HUES6 (cell line): ENCODE measurements at regions not wholly inside any gene's neighbourhood (a gene's known extent, or its start where the extent isn't known, plus 50 kb on each side); places are given as distances from the start of the nearest gene placed in this dataset.

Experiments used
- H3K27ac ChIP-seq: 2 replicates; pipeline ENCODE4 v1.7.0; 2013; ENCODE audit warnings: low read depth, mild to moderate bottlenecking, low read length, inconsistent platforms
- H3K27me3 ChIP-seq: 2 replicates; pipeline ENCODE4 v1.6.1; 2013; ENCODE audit warnings: low read length; ENCODE audit not compliant: control insufficient read depth, insufficient read depth
- H3K36me3 ChIP-seq: 2 replicates; pipeline ENCODE4 v1.6.1; 2013; ENCODE audit warnings: low read length; ENCODE audit not compliant: control insufficient read depth, insufficient read depth
- H3K4me1 ChIP-seq: 2 replicates; pipeline ENCODE4 v1.6.1; 2013; ENCODE audit warnings: low read length; ENCODE audit not compliant: control insufficient read depth, insufficient read depth
- H3K4me3 ChIP-seq: 2 replicates; pipeline ENCODE4 v1.5.1; 2013; ENCODE audit warnings: low read depth, low read length
- H3K9ac ChIP-seq: one replicate; pipeline ENCODE4 v1.6.1; 2013; ENCODE audit warnings: mild to moderate bottlenecking, low read length
- H3K9me3 ChIP-seq: 2 replicates; pipeline ENCODE4 v1.6.1; 2013; ENCODE audit warnings: low read depth, low read length; ENCODE audit not compliant: control insufficient read depth, insufficient read depth

- Histone ChIP-seq H3K27ac (no peak overlapping the region), H3K4me3 (no peak overlapping the region), H3K36me3 (no peaks in the 10 kb centered on the region), H3K9me3 (no peaks in the 10 kb centered on the region), H3K4me1 (peaks cover 5% of the 10 kb centered on the region; the same call in 1 of the 2 replicates), H3K27me3 (no peaks in the 10 kb centered on the region), H3K9ac (no peak overlapping the region)
These were observed 666.5 kb upstream of the FANCL start for GRCh38 chr2:58907644-58908043.

GRCh38 chr2:58906081-58906645 is 665.0 kb upstream of the FANCL start:
- no peaks in the 10 kb centered on the region for H3K36me3 ChIP-seq
- H3K27ac ChIP-seq: no peak overlapping the region
- no peak overlapping the region for H3K9ac ChIP-seq
- H3K9me3 ChIP-seq: no peaks in the 10 kb centered on the region
- H3K27me3 ChIP-seq: no peaks in the 10 kb centered on the region
- no peaks in the 10 kb centered on the region for H3K4me1 ChIP-seq
- no peak overlapping the region for H3K4me3 ChIP-seq

GRCh38 chr2:58904095-58904494 is 663.0 kb upstream of the FANCL start:
- Histone ChIP-seq H3K27me3 (no peaks in the 10 kb centered on the region), H3K36me3 (no peaks in the 10 kb centered on the region)

GRCh38 chr2:58903427-58903826 is 662.3 kb upstream of the FANCL start:
- no peaks in the 10 kb centered on the region for H3K9me3 ChIP-seq
- H3K4me3 ChIP-seq: no peak overlapping the region
- H3K36me3 ChIP-seq: no peaks in the 10 kb centered on the region
- no peaks in the 10 kb centered on the region for H3K4me1 ChIP-seq
- H3K27me3 ChIP-seq: no peaks in the 10 kb centered on the region
- no peak overlapping the region for H3K9ac ChIP-seq
- H3K27ac ChIP-seq: no peak overlapping the region

More at GRCh38 chr2:58904095-58904494, 663.0 kb upstream of the FANCL start:
- Histone ChIP-seq H3K9ac (no peak overlapping the region), H3K27ac (no peak overlapping the region), H3K9me3 (no peaks in the 10 kb centered on the region), H3K4me3 (no peak overlapping the region), H3K4me1 (no peaks in the 10 kb centered on the region)

- Histone ChIP-seq H3K9me3 (no peaks in the 10 kb centered on the region), H3K27ac (no peak overlapping the region), H3K36me3 (no peaks in the 10 kb centered on the region), H3K27me3 (no peaks in the 10 kb centered on the region), H3K4me3 (no peak overlapping the region), H3K4me1 (no peaks in the 10 kb centered on the region), H3K9ac (no peak overlapping the region)
These were observed 659.3 kb upstream of the FANCL start for GRCh38 chr2:58900246-58901027.

GRCh38 chr2:58899692-58900091 is 658.6 kb upstream of the FANCL start:
- Histone ChIP-seq H3K9me3 (no peaks in the 10 kb centered on the region), H3K4me3 (no peak overlapping the region), H3K9ac (no peak overlapping the region), H3K36me3 (no peaks in the 10 kb centered on the region), H3K27ac (no peak overlapping the region), H3K27me3 (no peaks in the 10 kb centered on the region), H3K4me1 (no peaks in the 10 kb centered on the region)

GRCh38 chr2:58896638-58897037 is 655.5 kb upstream of the FANCL start:
- Histone ChIP-seq H3K27me3 (no peaks in the 10 kb centered on the region), H3K36me3 (no peaks in the 10 kb centered on the region), H3K9ac (no peak overlapping the region), H3K9me3 (no peaks in the 10 kb centered on the region), H3K4me1 (no peaks in the 10 kb centered on the region), H3K4me3 (no peak overlapping the region), H3K27ac (no peak overlapping the region)

GRCh38 chr2:58895857-58896256 is 654.7 kb upstream of the FANCL start:
- H3K4me1 ChIP-seq: no peaks in the 10 kb centered on the region
- no peaks in the 10 kb centered on the region for H3K9me3 ChIP-seq
- no peak overlapping the region for H3K9ac ChIP-seq
- H3K4me3 ChIP-seq: no peak overlapping the region
- H3K27me3 ChIP-seq: no peaks in the 10 kb centered on the region
- no peak overlapping the region for H3K27ac ChIP-seq
- H3K36me3 ChIP-seq: no peaks in the 10 kb centered on the region

GRCh38 chr2:58893656-58894351 is 652.7 kb upstream of the FANCL start:
- no peaks in the 10 kb centered on the region for H3K27me3 ChIP-seq
- H3K36me3 ChIP-seq: no peaks in the 10 kb centered on the region
- no peak overlapping the region for H3K27ac ChIP-seq
- no peaks in the 10 kb centered on the region for H3K4me1 ChIP-seq
- H3K4me3 ChIP-seq: no peak overlapping the region
- no peak overlapping the region for H3K9ac ChIP-seq
- H3K9me3 ChIP-seq: no peaks in the 10 kb centered on the region

- Histone ChIP-seq H3K9me3 (no peaks in the 10 kb centered on the region), H3K9ac (no peak overlapping the region), H3K27ac (no peak overlapping the region), H3K36me3 (no peaks in the 10 kb centered on the region), H3K4me1 (no peaks in the 10 kb centered on the region), H3K27me3 (no peaks in the 10 kb centered on the region), H3K4me3 (no peak overlapping the region)
These were observed 650.8 kb upstream of the FANCL start for GRCh38 chr2:58891828-58892377.
